GM19397 (cell line): ENCODE measurements at regions not wholly inside any gene's neighbourhood (a gene's known extent, or its start where the extent isn't known, plus 50 kb on each side); places are given as distances from the start of the nearest gene placed in this dataset.
"Not testable (repeated sequence)": the region's sequence is repeated elsewhere in the genome, so short reads cannot be mapped to it uniquely, and the experiment has no call there.

Experiments
- ATAC-seq: cut with Tn5 transposase; IDR thresholded peaks from one replicate; pipeline ENCODE4 v1.9.1; 2021; ENCODE audit warnings: mild to moderate bottlenecking, moderate library complexity; ENCODE audit not compliant: unreplicated experiment

DNA sequence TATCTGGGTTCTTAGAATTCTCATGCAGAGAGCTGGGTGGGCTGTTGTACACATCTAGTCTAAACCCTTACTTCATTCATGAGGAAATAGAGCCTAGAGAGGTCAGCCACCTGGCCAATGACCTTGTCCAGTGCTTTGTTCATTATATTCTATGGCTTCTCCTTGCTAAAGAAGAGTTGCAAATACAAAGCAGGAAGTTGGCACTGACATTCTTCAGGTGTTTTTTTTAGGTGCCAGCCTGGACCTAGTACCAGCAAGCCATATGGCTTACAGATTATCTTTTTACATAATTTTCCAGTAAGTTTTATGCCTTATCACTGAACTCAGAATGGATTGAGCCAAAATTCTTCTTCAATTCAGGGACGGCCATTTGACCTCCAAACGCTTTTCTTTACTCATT, 54.7 kb upstream of the PGM2 start:
- ATAC-seq = no peak

DNA sequence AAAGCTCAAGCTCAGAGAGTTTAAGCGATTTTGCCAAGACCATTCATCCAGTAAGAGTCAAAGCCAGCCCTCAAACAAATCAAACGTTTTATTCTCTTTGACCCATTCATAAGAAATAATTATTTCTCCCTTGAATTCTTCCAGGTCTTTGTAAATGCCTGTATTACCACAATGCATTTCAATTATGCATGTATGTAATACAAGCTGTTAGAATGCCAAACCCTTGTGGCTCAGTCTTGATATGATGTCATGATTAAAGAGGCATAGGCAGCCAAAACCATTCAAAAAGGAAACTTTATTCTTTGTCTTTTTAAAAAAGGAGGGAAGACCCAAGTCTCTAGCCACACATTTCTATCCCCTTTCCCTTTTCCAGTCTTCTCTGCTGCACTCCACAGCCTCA, 56.5 kb upstream of the PGM2 start:
- no peak for ATAC-seq

DNA sequence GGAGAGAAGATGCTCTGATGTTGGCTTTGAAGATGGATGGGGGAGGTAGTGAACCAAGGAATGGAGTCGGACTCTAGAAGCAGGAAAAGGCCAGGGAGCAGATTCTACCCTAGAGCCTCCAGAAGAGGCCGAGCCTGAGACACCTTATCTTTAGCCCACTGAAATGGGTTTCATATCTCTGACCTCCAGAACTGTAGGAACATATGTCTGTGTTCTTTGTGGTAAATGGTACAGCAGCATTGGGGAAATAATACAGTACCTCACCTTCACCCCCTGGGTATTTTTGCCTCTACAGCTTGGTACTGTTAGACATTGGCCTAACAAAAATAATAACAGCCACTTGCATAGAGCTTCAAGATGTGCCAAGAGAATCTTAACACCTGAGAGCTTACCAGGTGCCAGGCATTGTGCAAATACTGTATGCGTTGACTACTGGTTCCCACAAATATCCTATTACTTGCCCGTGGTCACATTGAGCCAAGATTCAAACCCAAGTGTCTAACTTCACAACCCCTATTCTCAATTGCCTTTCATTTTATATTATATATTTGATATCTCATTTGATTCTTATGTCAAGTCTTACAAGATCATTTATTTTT, 57.0 kb upstream of the PGM2 start:
- ATAC-seq = no peak

DNA sequence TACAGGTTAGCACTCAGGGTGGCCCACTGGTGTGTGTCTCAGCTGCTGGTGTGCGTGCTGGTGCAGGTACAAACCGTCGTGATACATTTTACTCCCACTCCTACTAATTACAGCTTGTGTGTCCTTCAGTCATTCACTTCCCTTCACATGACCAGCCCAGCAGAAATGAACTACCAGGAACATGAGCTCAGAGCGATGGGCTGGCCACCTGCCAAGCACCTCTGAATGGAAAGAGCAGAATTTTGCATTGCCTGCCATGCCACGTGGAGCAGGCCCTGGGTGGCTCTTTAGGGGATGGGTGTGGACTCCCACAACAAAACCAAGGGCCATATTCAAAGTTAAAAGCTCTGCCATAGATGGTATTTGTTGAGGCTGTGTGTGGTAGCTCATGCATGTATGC, 58.9 kb upstream of the PGM2 start:
- no peak for ATAC-seq

DNA sequence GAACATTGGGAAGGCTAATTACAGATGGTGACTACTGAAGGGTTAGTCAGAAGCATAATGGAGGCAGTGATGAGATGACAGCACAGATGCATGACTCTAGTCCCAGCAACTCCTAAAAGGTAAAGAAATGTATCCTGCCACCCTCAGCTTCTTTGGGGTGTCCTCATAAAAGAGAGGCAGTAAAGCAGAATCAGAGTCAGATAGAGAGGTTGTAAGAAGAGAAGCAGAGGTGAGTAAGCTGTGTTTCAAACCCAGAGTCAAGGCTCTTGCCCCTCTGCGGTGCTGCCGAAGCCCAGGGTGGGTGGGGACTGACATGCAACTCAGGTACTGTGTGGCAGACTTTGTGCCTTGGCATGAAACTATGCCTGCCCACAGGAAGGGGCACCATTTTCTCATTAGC, 59.5 kb upstream of the PGM2 start:
- ATAC-seq = no peak

DNA sequence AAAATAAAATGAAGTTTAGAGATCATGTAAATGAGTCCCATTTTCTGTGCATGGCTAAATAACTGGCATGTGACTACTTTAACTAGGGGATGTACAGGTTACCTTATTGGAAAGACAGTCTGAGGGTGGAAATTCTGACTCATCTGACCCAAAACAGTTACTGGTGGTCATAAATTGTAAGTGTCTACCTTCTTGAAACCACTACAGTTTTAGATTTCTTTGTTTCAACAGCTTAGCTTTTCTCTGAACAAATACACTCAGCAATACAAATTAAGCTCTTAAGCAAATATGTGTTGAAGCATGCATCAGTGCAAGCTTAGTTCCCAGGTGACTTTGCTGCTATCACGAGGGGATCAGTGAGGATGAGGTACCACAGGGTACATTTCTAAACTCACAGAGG, 60.7 kb upstream of the PGM2 start:
- no peak for ATAC-seq

DNA sequence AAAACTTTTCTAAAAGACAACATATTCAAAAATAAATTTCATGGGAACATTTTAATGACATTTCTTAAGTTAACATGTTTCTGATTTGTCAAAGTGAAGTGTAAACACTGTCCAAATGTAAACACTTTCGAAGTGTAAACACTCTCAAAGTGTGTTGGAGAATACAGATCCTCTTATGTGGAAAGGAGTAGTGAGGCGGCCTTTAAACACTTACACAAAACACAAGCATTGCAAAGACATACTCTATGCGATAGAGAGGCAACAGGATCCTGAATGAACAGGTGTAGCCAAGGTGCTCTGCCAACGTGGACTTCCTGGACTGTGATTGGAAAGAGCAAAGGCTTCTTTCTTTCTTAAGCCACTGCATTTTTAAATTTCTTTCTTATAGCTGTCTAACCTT, 62.7 kb upstream of the PGM2 start:
- ATAC-seq = no peak

DNA sequence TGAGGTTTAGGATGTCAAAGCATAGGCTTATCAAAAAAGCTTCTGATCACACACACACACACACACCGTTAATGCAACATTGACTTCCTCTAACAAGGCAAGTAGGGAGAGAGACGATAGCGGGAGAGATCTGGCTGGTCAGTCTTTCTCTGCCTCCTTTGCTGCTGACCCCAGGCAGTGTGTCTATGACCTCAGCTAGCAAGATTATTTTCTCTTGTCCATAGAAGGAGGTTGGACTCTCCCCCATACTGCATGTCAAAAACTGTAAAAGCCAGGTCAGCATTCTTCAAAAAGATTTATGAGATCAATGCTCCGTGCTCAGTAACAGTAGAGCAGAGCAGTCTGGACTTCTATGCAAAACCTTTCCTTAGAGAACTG, 63.5 kb upstream of the PGM2 start:
- no peak for ATAC-seq

DNA sequence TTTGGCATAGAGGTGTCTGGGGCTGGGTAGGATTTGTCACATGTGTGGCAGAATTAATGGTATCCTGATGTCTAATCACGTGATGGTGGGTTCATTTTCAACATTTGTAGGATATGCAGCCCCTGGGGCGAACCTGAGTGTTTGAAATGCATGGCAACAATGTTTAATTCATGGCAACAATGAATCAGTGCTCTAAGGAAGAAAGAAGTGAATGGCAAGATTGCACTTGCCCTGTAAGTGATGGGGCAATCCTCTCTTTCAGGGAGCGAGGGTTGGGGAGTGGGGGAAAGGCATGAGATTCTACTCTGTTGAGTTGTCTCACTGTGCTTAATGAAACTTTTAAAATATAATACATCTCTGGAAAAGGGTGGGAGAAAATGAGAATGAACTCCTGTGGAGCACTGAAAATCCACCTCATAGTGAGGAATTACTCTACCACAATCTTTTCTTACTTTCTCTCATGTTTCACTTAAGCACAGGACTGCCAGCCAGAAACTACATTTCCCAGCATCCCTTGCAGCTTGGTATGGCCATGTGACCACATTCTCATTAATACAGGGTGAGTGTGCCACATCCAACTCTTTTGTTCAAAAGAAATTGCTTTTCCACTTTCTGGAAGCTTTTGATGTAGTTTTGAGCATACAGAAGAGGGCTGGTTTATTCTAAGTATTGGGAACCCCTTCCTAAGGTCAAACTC, 64.0 kb upstream of the PGM2 start:
- no peak for ATAC-seq

DNA sequence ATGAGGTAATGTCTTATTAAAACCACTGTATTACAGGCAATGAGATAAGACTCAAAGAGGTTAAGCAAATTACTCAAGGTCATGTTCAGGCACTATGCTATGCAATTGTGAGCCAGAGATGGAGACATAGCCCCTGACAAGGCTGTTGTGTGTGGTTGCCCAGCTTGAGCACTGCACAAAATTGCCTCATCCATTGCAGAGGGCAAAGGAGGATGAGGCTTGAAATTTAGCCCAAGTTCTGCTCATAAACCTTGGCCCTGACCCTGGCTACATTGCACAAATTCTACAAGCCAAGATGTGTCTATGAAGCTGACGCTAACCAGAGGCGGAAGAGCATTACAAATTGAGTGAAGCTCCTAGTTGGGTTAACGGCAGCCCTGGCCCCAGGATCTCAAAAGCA, 65.6 kb upstream of the PGM2 start:
- no peak for ATAC-seq

DNA sequence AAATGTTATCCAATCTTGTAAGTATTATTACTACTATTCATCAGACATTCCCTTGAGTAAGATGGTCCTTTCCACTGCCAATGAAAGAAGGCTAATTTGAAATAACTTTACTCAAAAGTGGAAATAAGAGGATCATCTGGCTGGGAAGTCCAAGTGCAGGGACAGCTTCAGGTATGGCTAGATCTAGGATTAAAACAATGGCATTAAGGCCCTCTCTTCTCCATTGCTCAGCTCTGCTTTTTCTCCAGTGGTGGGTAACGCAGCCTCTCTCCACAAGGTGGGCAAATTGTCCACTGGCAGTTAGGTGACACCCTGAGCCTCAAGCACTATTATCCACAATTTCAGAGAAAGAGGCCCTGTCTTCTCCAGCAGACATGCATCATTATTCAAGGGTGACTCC, 66.7 kb upstream of the PGM2 start:
- no peak for ATAC-seq

DNA sequence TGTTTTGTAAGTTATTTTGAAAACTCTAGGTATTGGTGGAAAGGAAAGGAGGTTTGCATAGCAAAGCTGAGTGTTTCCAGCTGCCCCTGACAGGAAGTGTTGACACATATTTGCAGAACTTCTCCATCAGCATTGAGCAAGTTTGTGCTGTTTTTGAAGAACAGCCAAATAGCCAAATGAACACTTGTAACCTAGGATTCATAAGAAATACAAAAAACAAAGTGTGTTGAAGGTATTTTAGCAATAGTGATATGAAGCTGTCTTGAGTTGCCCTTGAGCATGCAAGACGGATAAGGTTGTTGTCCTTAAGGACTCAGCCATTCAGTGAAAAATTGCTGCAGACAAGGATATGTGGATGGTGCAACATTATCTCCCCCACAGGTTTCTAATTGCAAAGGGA, 68.3 kb upstream of the PGM2 start:
- no peak for ATAC-seq

DNA sequence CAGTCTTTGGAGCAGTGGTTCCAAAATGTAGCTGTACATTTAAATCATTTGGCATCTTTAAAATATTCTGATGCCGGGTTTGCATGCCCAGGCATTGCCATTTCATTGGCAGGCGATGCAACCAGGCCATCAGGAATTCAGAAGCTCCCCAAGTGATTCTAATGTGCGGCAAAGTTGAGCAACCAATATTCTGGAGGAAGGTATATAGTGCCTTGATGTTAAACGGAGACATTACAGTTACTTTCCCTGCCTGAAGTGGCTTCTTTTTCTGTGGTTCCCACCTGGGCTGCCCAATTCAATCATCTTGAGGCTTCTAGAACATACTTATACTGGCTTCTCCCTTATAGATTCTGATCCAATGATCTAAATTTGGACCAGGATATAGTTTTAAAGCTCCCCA, 68.7 kb upstream of the PGM2 start:
- ATAC-seq = no peak

DNA sequence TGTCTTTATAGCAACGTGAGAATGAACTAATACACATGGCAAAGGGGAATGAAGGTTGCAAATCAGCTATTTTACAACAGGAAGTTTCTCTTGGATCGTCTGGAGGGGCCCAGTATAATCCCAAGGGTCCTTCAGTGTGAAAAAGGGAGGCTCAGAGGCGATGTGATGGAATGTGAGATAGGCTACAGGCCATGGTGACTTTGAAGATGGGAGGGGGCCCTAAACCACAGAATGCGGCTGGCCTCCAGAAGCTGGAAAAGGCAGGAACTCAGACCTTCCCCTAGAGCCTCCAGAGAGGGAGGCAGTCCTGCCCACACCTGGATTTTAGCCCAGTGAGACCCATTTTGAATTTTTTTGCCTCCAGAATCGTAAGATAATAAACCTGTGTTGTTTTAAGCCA, 69.4 kb upstream of the PGM2 start:
- ATAC-seq = no peak

DNA sequence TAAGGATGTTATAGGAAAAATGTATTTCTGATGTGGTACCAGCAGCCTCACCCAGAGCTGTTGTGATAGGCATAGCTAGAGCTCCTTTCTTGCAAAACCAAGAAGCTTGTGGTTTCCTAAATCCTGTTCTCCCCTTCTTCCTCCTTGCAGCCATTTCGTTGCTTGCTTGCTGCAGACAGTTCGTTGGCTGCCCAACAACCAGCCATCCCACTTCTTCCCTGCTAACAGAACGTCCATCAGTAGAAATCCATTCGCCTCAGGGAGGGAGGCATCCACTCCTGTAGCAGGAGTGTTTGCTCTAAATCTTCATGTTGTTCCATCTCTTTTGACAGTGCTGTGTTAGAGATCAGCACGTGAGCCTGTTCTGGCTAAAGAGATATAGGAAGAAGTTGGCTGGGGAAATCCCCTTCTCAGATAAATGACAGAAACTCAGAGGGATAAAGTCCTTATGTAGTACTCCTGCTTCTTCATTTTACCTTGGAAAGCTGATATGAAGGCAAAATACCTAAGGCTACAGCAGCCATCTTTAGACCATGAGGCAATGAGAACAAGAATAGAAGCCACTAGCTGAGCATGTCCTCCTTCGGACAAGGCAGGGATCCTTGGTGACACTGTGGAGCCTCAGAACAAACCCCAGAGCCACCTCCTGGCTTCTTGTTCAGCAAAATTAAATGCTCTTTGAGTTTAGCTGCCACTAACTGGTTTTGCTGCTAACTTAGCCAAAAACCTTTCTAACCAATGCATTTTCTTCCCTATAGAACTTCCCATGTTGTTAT, 68.4 kb upstream of the RELL1 start:
- ATAC-seq = no peak

DNA sequence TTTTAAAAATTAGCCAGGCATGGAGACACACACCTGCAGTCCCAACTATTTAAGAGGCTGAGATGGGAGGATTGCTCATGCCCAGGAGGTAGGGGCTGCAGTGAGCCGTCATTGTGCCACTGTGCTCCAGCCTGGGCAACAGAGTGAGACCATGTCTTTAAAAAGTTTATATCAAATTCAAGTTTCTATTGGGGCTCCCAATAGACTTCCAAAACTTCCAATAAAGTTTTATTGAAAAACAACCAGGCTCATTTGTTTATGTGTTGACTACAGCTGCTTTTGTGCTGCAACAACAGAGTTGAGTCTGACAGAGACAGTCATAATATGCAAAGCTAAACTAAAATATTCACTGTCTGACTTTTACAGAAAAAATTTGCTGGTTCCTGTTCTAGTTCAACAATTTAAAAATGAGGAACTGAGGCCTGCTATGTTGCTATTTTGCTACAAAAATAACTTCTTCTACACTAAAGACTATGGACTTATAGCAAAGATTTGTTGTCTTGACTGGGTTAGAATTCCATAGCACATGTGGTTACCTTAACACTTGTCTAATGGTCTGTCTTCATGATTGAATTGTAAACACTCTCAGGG, 63.3 kb upstream of the RELL1 start:
- ATAC-seq = peak; percentile 48

DNA sequence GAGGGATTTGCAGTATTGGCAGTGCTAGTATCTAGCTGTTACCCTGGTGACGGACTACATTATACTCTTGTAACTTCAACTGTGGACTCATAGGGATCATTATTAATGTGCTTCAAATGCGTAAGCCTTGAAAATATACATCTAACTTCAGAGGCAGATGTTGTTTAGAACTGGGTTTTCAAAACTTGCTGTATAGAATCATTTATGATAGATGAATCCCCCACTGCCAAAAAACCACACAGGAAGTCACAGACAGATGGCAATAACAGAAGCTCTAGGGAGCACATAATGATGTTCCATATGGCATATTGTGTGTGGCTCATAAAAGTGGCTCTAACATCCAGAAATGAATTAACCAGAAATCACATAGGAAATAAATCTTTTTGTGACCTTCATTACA, 62.3 kb upstream of the RELL1 start:
- ATAC-seq = no peak

DNA sequence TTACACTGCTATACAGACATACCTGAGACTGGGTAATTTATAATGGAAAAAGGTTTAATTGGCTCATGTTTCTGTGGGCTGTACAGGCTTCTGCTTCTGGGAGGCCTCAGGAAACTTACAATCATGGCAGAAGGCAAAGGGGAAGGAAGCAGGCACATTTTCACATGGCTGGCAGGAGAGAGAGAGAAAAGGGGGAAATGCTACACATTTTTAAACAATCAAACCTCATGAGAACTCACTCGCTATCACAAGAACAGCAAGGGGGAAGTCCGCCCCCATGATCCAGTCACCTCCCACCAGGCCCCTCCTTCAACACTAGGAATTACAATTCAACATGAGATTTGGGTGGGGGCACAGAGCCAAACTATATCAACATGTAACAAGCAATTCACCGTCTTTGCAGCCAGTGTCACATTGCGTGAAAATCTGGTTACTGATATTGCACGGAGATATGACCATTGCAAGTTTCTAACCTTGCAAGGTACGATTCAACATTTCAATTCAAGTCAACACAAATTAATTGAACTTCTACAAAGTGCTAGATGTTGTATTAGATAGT, 61.7 kb upstream of the RELL1 start:
- no peak for ATAC-seq

DNA sequence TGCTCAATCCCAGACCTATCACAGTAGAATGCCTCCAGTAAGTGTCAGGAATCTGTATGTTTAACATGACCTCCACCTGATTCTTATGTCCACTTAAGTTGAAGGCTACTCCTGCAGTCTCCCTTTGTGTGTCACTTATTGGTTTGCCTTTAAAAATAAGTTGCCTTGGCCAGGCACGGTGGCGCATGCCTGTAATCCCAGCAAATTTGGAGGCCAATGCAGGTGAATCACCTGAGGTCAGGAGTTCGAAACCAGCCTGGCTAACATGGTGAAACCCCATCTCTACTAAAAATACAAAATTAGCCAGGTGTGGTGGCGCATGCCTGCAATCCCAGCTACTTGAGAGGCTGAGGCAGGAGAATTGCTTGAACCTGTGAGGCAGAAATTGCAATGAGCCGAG, 60.7 kb upstream of the RELL1 start:
- ATAC-seq = not testable (repeated sequence)

DNA sequence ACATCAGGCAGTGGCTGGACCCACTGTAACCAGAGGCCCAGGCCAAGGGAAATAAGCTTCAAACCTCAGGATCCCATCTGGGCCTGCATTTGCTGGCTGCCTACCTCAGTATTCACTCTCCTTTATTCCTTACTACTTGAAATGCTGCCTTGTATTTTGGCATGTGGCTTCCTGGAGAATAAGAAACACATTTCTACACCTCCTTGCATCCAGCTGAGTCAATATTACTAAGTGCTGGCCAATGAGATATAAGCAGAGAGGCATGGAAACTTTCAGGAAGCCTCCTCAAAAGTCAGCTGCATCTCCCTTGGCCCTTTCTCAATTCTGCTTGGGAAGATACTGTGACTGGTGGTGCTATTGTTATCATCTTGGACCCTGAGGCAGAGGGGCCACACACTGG, 59.8 kb upstream of the RELL1 start:
- ATAC-seq = no peak

DNA sequence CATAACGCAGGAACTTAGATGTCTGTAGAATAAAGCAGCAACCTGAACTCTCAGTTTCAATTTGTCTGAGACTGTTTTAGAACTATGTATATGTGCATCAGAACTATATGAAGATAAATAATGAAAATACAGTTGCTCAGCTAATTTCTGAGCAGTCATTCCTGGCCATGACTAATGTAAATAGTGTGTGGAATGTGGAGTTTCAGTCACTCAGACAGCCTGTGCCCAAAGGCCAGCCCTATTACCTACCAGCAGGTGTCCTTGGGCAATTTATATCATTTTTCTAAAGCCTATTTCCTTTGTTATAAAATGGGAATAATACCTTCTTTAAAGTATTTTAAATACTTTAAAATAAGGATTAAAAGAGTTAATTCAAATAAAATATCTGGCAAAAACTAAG, 56.0 kb upstream of the RELL1 start:
- no peak for ATAC-seq

DNA sequence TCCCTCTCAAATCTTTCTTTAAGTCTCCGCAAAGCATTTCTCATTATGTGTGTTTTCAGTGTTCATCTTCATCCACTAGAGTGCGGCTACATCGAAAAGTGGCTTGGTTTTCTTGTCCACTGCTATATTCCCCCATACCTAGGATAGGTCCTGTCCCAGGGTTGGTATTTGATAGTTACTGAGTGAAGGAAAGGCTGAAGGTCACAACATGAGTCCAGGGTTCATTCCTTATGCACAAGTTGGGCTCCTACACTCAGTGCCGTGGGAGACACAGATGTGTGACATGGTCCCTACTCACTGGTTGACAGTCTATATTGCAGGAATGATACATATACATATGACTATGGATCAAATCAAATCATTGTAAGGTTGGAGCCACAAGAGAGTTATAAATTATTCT, 55.4 kb upstream of the RELL1 start:
- ATAC-seq = no peak
